IMR-90 (cell line): ENCODE measurements at regions not wholly inside any gene's neighbourhood (a gene's known extent, or its start where the extent isn't known, plus 50 kb on each side); places are given as distances from the start of the nearest gene placed in this dataset.

ENCODE experiments used
- BHLHE40 ChIP-seq: fragments of 150-350 bp; IDR thresholded peaks from 2 replicates; pipeline ENCODE4 v1.6.1; 2016; ENCODE audit warnings: mild to moderate bottlenecking, low read depth, low read length
- CEBPB ChIP-seq: IDR thresholded peaks from 2 replicates; pipeline ENCODE4 v1.6.1; 2012; ENCODE audit warnings: low read depth, low read length, improper control_type of control experiment
- CHD1 ChIP-seq: IDR thresholded peaks from 2 replicates; pipeline ENCODE4 v1.6.1; 2012; ENCODE audit warnings: low read depth, low read length, improper control_type of control experiment
- CTCF ChIP-seq: conservative IDR thresholded peaks from 2 replicates; pipeline ENCODE4 v1.5.1; 2012; ENCODE audit warnings: mild to moderate bottlenecking, low read depth, low read length, improper control_type of control experiment
- ELK1 ChIP-seq: fragments of 150-350 bp; IDR thresholded peaks from 2 replicates; pipeline ENCODE4 v1.6.1; 2016; ENCODE audit warnings: low read depth, mild to moderate bottlenecking, low read length, moderate library complexity, borderline replicate concordance
- MAZ ChIP-seq: IDR thresholded peaks from 2 replicates; pipeline ENCODE4 v1.6.1; 2012; ENCODE audit warnings: low read depth, mild to moderate bottlenecking, low read length, improper control_type of control experiment, moderate library complexity, borderline replicate concordance
- MXI1 ChIP-seq: IDR thresholded peaks from 2 replicates; pipeline ENCODE4 v1.6.1; 2012; ENCODE audit warnings: low read depth, mild to moderate bottlenecking, low read length, moderate library complexity, borderline replicate concordance
- NFE2L2 ChIP-seq: fragments of 150-350 bp; IDR thresholded peaks from 2 replicates; pipeline ENCODE4 v1.6.1; 2016; ENCODE audit warnings: low read depth, mild to moderate bottlenecking, low read length
- POLR2A ChIP-seq: IDR thresholded peaks from 2 replicates; pipeline ENCODE4 v1.6.1; 2012; ENCODE audit warnings: mild to moderate bottlenecking, low read depth, low read length
- RAD21 ChIP-seq: IDR thresholded peaks from 2 replicates; pipeline ENCODE4 v1.6.1; 2012; ENCODE audit warnings: low read length, improper control_type of control experiment
- RFX5 ChIP-seq: IDR thresholded peaks from 2 replicates; pipeline ENCODE4 v1.8.0; 2012; ENCODE audit warnings: low read depth, mild to moderate bottlenecking, low read length, moderate library complexity
- SMC3 ChIP-seq: fragments of 150-350 bp; IDR thresholded peaks from 2 replicates; pipeline ENCODE4 v1.6.1; 2016; ENCODE audit warnings: low read depth, mild to moderate bottlenecking, antibody characterized with exemption, low read length, moderate library complexity

GRCh38 chr15:31175484-31175883, 74.0 kb upstream of the TRPM1 start:
- TF ChIP-seq CTCF (no peak), ELK1 (no peak), POLR2A (no peak), SMC3 (no peak), BHLHE40 (no peak), CHD1 (no peak), NFE2L2 (no peak), RAD21 (no peak), MXI1 (no peak), RFX5 (no peak), MAZ (no peak), CEBPB (no peak)
